HG03442 (cell line): ENCODE measurements at regions not wholly inside any gene's neighbourhood (a gene's known extent, or its start where the extent isn't known, plus 50 kb on each side); places are given as distances from the start of the nearest gene placed in this dataset.

Experiments
- ATAC-seq: cut with Tn5 transposase; IDR thresholded peaks from one replicate; pipeline ENCODE4 v1.9.1; 2021; ENCODE audit warnings: mild to moderate bottlenecking, moderate library complexity; ENCODE audit not compliant: unreplicated experiment

DNA sequence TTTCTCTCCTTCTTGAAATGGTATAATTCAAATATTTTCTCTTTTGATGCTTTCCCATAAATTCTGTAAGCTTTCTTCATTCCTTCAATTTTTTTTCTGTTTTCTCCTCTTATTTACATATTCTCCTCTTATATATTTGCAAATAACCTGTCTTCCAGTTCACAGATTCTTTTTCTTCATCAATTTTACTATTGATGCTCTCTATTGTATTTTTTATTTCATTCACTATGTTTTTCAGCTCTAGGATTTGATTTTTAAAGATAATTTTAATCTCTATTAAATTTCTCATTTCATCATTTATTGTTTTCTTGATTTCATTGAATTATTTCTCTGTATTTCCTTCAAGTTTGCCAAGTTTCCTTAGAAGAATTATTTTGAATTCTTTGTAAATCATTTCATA lies 54.0 kb upstream of the PRPS1L1 start:
- ATAC-seq: no peak

DNA sequence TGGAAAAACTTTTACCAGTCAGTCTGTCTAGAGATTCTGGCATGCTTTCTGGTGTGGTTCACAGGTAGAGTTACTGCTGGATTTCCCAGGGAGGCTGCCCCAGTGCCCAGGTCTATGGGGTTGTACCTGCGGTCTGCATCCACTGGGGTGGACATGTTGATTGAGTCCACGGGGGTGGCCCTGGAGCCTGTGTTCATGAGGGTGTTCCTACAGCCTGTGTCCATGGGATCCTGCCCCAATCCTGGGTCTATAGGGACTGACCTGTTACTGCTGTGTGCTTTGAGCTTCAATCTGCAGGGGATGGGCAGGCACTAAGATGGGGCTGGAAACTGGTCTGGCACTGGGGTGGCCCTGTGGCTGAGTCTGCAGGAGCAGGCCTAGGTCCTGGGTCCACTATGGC lies 54.5 kb upstream of the PRPS1L1 start:
- no peak for ATAC-seq

DNA sequence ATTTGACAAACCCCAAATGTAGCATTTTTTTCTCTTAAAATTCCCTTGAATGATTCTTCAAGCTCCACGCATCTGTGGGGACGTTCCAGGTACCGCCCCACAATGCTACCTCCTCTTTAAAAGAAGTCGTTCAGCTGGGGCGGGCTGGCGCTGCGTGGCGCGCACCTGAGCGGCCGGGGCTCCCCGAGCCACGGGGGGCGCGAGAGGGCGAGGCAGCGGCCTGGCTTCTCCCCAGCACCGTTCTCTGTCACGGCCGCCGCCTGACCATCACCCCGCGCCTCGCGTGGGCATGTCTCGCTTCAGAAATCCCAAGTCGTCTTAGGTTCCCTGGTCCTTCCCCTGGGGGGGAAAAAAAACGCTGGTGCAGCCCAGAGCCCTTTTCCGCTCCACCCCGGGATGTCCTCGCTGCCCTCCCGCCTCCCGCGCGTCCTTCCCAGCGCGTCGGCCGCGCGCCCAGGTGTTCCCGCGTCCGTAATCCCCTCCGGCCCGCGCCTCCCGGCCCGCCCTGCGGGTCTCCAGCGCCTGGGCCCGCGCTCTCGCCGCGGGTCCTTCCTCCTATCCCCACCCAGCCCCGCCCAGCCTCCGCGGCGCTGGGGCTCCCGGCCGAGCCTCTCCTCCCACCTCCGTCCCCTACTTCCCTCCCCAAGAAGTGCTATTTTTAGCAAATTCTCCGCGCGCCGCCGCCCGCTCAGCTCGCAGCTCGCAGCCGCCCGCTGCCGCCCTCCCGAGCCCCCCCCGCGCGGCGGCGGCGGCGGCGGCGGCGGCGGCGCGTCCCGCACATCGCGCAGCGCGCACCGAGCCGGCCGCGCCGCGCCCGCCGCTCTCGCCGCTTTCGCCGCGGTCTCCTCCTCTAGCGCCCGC lies 58.7 kb upstream of the PRPS1L1 start:
- ATAC-seq: no peak

DNA sequence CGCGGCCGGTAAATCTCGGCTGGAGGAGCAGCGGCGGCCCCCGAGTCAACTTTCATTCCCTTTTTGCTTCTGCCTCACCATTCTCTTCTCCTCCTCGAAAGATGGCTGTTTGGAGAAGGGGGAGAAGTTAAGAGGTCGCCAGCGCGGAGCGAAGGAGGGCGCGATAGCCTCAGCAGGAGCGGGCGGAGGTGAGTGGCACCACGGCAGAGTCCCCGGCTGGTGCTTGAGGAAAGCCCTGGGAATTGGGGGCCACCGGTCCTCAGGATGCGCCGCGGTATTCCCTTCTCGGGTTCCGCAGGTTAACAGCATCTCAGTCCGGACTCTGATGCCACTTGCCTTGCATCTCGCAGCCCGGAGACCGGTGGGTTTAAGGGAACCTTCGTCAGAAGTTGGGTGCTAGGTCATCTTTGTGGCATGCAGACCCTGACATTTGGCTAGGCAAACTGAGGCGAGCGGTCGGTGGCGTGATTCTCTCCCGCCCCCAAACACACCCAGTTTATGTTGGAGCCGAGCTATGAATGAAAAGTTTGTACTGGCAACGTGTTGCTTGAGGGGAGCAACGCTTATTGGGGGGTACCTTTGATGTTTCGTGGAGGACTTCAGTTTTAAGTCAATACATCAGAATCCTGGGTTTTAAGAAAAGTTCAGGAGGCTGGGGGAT lies 59.5 kb upstream of the PRPS1L1 start:
- no peak for ATAC-seq

DNA sequence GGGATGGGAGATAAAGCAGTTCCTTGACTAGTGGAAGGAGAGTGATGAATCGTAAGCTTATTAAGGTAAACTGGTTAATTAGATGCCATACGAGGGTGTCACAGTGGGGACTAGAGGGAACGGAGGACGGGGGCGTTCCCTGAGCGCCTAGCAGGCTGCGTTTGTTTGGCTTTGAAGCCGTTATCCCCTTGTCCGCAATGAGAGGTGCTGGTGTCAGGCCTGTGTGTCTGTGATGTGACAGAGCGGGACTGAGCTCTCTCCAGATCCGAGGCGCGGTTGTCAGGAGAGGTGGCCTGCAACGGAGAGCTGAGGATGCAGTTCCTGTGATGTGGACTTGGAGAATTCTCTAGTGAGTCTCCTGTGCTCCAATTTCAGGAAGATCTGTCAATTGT lies 60.0 kb upstream of the PRPS1L1 start:
- no peak for ATAC-seq

- ATAC-seq: no peak
These were observed 68.4 kb upstream of the PRPS1L1 start for GRCh38 chr7:18096087-18096486.

DNA sequence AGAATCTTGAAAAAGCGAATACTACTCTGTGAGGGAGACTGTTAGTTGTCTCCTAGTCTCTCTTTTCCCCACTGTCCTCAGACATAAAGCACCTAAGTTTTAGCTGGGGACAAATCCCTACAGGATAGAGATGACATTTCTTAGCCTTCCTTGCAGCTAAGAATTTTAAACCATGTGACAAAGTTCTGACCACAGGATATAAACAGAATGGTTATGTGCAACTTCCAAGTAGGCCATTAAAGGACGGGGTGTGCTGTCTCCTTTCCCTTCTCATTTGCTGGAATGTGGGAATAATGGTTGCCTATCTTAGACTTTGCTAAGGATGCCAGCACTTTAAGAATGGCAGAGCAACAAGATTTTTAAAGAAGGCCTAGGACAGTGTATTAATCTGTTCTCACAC lies 74.9 kb upstream of the PRPS1L1 start:
- ATAC-seq: no peak

DNA sequence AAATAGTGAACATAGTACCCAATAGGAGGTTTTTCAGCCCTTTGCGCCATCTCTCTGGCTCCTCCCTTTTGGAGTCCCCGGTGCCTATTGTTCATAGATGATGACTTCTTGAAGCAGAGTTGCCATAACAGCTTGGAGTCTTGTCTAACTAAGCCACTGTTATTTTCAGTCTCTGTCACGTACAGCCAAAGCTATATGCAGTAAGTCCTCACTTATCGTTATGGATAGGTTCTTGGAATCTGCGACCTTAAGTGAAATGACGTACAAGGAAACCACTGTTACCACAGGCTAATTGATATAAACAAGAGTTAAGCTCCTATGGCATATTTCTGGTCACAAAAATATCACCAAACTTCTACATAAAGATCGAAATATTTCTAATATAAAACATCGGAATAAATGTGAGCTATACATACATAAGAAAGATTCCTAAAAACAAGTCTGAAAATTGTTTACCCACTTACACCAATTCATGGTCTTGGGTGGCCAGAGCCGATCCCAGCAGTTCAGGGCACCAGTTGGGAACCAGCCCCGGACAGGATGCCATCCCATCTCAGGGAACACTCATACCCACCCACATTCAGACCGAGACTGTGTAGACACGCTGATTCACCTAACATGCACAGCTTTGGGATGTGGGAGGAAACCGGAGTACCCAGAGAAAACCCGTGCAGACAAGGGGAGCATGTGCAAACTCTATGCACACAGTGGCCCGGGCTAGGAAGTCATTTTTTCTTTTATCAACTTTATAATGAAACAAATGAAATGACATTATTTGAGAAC lies 76.0 kb upstream of the PRPS1L1 start:
- no peak for ATAC-seq

GRCh38 chr7:18109762-18110161 lies 82.1 kb upstream of the PRPS1L1 start:
- ATAC-seq: no peak

DNA sequence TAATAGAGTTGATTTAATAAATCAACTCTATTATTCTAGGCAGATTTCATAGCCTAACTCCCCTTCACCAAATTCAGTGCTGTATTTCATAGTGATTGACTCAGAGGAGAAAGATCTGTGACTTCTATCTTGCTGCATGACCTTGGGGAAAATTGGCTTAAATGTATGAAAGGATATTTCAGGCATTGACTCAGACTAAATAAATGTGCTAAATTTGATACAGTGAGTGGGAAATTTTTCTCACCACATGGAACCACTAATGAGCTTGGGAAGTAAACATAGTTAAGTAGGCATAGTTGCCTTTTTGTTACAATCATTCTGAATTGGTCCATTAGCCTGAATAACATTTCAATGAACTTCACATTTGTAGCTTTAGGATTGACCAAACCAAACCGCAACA lies 89.0 kb upstream of the PRPS1L1 start:
- ATAC-seq: no peak

DNA sequence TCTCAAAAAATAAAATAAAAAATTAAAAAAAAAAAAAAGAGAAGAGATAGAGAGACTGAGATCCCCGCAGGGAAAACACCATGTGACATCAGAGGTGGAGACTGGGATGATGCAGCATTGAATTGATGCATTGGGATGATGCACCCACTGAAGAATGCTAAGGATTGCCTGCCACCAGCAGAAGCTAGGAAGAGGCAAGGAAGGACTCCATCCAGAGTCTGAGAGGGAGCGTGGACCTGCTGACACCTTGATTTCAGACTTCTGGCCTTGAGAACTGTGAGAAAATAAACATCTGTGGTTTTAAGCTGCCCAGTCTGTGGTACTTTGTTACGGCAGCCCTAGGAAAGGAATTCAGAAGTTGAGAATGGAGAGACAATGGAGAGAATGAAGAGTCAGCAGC lies 89.8 kb upstream of the PRPS1L1 start:
- no peak for ATAC-seq

GRCh38 chr7:18119985-18120384 lies 92.3 kb upstream of the PRPS1L1 start:
- ATAC-seq: no peak

DNA sequence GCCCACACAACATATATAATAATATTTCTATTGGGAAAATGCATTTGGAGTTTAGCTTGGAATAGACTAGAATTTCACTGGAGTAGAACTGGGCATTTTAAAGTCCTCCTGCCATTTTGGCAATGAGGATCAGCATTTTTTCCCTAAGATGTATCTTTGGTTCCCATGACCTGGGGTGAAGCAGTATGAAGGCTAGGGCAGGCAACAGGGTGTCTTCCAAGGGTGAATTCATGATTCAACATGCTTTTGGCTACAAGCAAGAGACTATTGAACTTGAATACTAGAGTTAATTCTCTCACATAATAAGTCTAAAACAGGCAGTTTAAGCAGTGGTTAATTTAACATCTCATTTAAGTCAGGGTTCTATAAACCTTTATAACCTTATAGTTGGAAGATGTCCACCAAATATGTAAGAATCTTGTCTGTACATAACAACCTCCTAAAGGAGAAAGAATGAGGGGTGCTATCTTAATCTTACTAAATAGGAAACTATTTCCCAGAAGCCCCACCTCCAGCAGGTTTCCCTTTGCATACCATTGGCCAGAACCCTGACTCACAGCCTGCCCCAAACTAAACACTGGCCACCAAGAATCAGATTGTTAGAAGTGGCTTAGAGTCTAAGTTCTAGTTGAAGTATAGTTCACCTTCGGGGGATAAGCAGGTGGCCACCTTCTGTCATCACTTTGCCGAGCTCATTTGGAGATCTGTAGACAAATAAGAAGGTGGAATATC lies 96.0 kb upstream of the PRPS1L1 start:
- ATAC-seq: no peak

DNA sequence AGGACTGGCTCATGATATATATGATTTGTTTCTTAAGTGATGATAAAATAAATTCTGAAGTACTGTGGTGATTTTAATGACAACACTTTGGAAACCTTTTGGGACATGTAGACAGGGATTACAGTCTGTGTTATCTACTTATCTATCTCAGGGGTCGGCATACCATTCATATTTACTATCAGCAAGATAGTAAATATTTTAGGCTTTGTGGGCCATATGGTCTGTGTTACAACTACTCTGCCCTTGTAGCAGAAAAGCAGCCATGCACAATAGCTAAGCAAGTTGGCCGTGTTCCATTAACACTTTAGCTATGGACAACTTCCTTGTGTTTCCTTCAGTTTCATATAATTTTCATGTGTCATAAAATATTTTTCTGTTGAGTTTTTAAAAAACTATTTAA lies 97.8 kb upstream of the PRPS1L1 start:
- no peak for ATAC-seq

GRCh38 chr7:18126281-18126680 lies 98.6 kb upstream of the PRPS1L1 start:
- no peak for ATAC-seq

DNA sequence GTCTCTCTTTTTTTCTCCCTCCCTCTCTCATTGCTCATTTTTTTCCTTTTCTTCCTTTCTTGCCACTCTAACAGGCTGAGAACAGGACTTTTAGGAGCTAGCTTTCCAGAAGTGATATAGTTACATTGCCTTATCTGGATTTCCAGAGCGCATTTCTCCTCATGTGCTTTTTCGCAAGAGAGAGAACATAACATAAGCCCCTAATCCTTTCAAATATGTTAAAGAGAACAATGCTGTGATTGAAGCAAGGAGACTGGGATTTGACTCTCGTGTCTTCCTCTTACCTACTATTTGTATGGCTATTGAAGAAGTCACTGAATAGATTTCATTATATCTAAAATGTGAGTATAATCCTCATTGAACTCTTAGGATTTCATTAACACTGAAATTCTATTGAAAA lies 101.2 kb upstream of the PRPS1L1 start:
- no peak for ATAC-seq

DNA sequence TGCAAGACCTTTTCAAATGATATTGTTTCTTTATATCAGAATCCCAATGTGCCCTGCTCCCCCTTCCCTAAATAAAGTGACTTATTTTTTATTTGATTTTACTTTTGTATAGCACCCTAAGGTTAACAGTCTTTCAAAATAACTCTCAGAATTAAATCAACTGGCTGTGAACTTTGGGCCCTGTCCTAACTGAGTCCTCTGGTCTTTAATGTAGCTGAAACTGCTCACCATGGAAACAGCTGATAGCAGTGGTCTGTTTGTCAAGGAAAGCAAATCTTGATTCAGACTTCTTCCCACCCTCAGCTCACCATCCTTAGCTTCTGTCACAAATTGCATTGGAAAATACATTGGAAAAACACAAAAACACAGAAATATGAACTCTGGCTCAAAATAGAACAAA lies 105.2 kb upstream of the PRPS1L1 start:
- ATAC-seq: no peak

- ATAC-seq: no peak
These were observed 106.3 kb upstream of the PRPS1L1 start for GRCh38 chr7:18133921-18134320.

DNA sequence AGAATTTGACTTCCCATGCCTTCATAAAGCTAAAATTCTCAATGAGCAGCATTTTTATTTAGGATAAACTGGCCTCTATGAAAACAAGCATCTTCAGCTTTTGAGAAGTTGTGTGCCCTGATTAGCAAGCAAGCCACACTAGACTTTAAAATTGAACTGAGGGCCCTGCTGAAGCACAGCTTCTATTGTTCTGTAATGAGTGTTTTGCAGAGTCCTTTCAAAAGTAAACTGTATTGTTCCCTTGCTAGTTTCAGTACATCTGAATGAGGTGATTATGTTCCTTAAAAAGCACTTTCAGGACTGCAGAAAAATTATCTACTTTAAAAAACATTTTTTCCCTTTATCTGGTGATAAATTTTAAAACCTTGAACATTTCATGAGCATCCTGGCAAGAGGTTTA lies 113.3 kb upstream of the PRPS1L1 start:
- no peak for ATAC-seq

GRCh38 chr7:18144166-18144565 lies 116.5 kb upstream of the PRPS1L1 start:
- no peak for ATAC-seq

- ATAC-seq: no peak
These were observed 117.5 kb upstream of the PRPS1L1 start for GRCh38 chr7:18145160-18145559.
